SU-DHL-6 (cell line): ENCODE measurements at regions not wholly inside any gene's neighbourhood (a gene's known extent, or its start where the extent isn't known, plus 50 kb on each side); places are given as distances from the start of the nearest gene placed in this dataset.
"Not testable (repeated sequence)": the region's sequence is repeated elsewhere in the genome, so short reads cannot be mapped to it uniquely, and the experiment has no call there.

Source experiments
- H2AFZ ChIP-seq: fragments of 200-600 bp; sonication (generic); 2 replicates; pipeline ENCODE4 v1.6.1; 2014; ENCODE audit warnings: low read depth, mild to moderate bottlenecking, moderate library complexity, mixed read lengths, antibody characterized with exemption, low read length; ENCODE audit not compliant: severe bottlenecking
- H3F3A ChIP-seq: fragments of 200-600 bp; shearing (Covaris generic); 2 replicates; pipeline ENCODE4 v1.6.0; 2016; ENCODE audit warnings: antibody characterized with exemption, mild to moderate bottlenecking; ENCODE audit not compliant: insufficient read depth
- H3K27ac ChIP-seq: fragments of 200-600 bp; sonication (generic); 2 replicates; pipeline ENCODE4 v1.5.1; 2016; ENCODE audit warnings: low read depth, mild to moderate bottlenecking, low read length, moderate library complexity, mixed read lengths
- H3K27me3 ChIP-seq: fragments of 200-600 bp; sonication (generic), shearing (Covaris generic); 2 replicates; pipeline ENCODE4 v1.6.0; 2014; ENCODE audit warnings: mild to moderate bottlenecking, low read length
- H3K36me3 ChIP-seq: fragments of 200-600 bp; sonication (generic); 2 replicates; pipeline ENCODE4 v1.6.1; 2014; ENCODE audit warnings: mild to moderate bottlenecking, low read length, mixed read lengths
- H3K4me2 ChIP-seq: fragments of 300-600, 200-600 bp; shearing (Covaris generic), sonication (generic); 2 replicates; pipeline ENCODE4 v1.6.0; 2014; ENCODE audit warnings: low read length, low read depth, mild to moderate bottlenecking; ENCODE audit not compliant: poor library complexity, severe bottlenecking
- H3K4me3 ChIP-seq: fragments of 200-600 bp; sonication (generic); 2 replicates; pipeline ENCODE4 v1.5.1; 2014; ENCODE audit warnings: antibody characterized with exemption, low read length, mild to moderate bottlenecking, mixed read lengths; ENCODE audit not compliant: insufficient read depth, poor library complexity, severe bottlenecking
- H3K79me2 ChIP-seq: fragments of 200-600 bp; sonication (generic); 2 replicates; pipeline ENCODE4 v1.6.1; 2014; ENCODE audit warnings: mild to moderate bottlenecking, low read length, moderate library complexity; ENCODE audit not compliant: insufficient read depth
- H3K9ac ChIP-seq: fragments of 200-600 bp; sonication (generic); 2 replicates; pipeline ENCODE4 v1.7.0; 2014; ENCODE audit warnings: mild to moderate bottlenecking, low read length
- H3K9me2 ChIP-seq: fragments of 200-600 bp; sonication (generic); replicated peaks from 2 replicates; pipeline ENCODE4 v1.6.1; 2014; ENCODE audit warnings: low read length; ENCODE audit not compliant: insufficient read depth
- H3K9me3 ChIP-seq: fragments of 200-600 bp; sonication (generic); 2 replicates; pipeline ENCODE4 v1.6.1; 2014; ENCODE audit warnings: low read length, mixed read lengths; ENCODE audit not compliant: insufficient read depth
- H4K20me1 ChIP-seq: fragments of 200-600 bp; sonication (generic); 2 replicates; pipeline ENCODE4 v1.6.1; 2014; ENCODE audit warnings: low read depth, mild to moderate bottlenecking, antibody characterized with exemption, low read length, moderate library complexity, mixed read lengths
- EZH2phosphoT487 ChIP-seq: fragments of 200-600 bp; sonication (generic), shearing (Covaris generic); conservative IDR thresholded peaks from 2 replicates; pipeline ENCODE4 v1.6.1; 2018; ENCODE audit warnings: mild to moderate bottlenecking, antibody characterized with exemption, low read length, moderate library complexity, mixed read lengths
- TF ChIP-seq, protein P1 (sequence below): fragments of 200-600 bp; sonication (generic); IDR thresholded peaks from one replicate; pipeline ENCODE4 v1.5.1; 2017; ENCODE audit warnings: antibody characterized with exemption, mild to moderate bottlenecking, low read length, moderate library complexity; ENCODE audit not compliant: insufficient read depth, poor library complexity, severe bottlenecking

DNA sequence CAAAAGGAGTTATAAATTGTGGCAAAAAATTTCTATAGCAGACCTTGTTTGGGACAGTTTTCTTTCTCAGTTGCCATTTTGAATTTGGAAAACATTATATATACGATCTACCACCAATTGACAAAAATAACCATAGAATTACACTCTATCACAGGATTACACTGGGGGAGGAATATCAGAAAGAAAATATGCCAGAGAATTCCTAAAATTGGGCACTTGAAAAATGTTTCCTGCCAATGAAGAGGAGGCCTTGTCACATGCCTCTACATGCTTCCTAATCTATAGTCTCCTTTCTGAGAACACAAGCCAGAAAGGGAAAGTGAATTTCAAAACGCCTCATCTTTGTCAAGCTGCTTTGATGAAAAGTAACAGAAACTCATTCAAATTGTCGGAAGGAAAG lies 78.5 kb upstream of the DNAH5 start:
- no peaks in the 10 kb centered on the region for H3K9me2 ChIP-seq
- TF ChIP-seq, protein P1, sequence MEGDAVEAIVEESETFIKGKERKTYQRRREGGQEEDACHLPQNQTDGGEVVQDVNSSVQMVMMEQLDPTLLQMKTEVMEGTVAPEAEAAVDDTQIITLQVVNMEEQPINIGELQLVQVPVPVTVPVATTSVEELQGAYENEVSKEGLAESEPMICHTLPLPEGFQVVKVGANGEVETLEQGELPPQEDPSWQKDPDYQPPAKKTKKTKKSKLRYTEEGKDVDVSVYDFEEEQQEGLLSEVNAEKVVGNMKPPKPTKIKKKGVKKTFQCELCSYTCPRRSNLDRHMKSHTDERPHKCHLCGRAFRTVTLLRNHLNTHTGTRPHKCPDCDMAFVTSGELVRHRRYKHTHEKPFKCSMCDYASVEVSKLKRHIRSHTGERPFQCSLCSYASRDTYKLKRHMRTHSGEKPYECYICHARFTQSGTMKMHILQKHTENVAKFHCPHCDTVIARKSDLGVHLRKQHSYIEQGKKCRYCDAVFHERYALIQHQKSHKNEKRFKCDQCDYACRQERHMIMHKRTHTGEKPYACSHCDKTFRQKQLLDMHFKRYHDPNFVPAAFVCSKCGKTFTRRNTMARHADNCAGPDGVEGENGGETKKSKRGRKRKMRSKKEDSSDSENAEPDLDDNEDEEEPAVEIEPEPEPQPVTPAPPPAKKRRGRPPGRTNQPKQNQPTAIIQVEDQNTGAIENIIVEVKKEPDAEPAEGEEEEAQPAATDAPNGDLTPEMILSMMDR: no peak
- no peak for TF ChIP-seq EZH2phosphoT487
- no peak overlapping the region for H2AFZ ChIP-seq
- H3K9ac ChIP-seq: no peak overlapping the region
- no peak overlapping the region for H3K4me2 ChIP-seq
- H3F3A ChIP-seq: no peaks in the 10 kb centered on the region
- H3K27me3 ChIP-seq: no peaks in the 10 kb centered on the region
- no peaks in the 10 kb centered on the region for H3K36me3 ChIP-seq
- H3K27ac ChIP-seq: no peak overlapping the region
- H3K9me3 ChIP-seq: no peaks in the 10 kb centered on the region
- H3K79me2 ChIP-seq: no peaks in the 10 kb centered on the region
- no peak overlapping the region for H3K4me3 ChIP-seq
- H4K20me1 ChIP-seq: no peaks in the 10 kb centered on the region

DNA sequence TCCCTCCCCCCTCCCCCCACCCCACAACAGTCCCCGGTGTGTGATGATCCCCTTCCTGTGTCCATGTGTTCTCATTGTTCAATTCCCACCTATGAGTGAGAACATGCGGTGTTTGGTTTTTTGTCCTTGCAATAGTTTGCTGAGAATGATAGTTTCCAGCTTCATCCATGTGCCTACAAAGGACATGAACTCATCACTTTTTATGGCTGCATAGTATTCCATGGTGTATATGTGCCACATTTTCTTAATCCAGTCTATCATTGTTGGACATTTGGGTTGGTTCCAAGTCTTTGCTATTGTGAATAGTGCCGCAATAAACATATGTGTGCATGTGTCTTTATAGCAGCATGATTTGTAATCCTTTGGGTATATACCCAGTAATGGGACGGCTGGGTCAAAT lies 76.5 kb upstream of the DNAH5 start:
- not testable (repeated sequence) for H3K27me3 ChIP-seq, H3K9ac ChIP-seq, H3K4me2 ChIP-seq, H3K79me2 ChIP-seq, H3K36me3 ChIP-seq, H3K9me3 ChIP-seq, H4K20me1 ChIP-seq, H2AFZ ChIP-seq, H3K9me2 ChIP-seq, H3K27ac ChIP-seq, H3F3A ChIP-seq, H3K4me3 ChIP-seq

DNA sequence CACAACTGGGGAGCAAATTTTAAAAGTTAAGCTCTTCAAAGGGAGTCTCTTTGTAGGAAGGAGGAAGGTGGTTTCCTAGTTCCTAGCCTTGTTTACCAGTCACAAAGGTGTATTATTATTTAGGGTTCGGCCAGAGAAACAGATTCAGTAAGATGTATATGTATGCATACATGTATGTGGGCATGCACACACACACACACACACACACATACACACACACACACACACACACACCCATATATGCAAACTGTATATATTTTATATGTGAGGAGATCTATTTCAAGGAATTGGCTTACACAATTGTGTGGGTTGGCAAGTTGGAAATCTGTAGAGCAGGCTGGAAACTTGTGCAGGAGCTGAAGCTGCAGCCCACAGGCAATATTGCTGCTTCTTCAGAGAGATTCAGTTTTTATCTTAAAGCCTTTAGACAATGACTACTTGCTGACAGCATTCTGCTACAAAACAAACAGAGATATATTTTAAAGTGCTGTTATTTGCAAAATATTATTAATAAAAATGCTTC lies 75.3 kb upstream of the DNAH5 start:
- no peak overlapping the region for H3K4me3 ChIP-seq
- H3K27me3 ChIP-seq: no peaks in the 10 kb centered on the region
- no peaks in the 10 kb centered on the region for H3K9me2 ChIP-seq
- H3K36me3 ChIP-seq: no peaks in the 10 kb centered on the region
- H3K9me3 ChIP-seq: no peaks in the 10 kb centered on the region
- no peaks in the 10 kb centered on the region for H4K20me1 ChIP-seq
- no peak overlapping the region for H2AFZ ChIP-seq
- H3K9ac ChIP-seq: no peak overlapping the region
- H3K79me2 ChIP-seq: no peaks in the 10 kb centered on the region
- TF ChIP-seq, protein P1: no peak
- no peak for TF ChIP-seq EZH2phosphoT487
- H3K4me2 ChIP-seq: no peak overlapping the region
- no peak overlapping the region for H3K27ac ChIP-seq
- H3F3A ChIP-seq: no peaks in the 10 kb centered on the region

DNA sequence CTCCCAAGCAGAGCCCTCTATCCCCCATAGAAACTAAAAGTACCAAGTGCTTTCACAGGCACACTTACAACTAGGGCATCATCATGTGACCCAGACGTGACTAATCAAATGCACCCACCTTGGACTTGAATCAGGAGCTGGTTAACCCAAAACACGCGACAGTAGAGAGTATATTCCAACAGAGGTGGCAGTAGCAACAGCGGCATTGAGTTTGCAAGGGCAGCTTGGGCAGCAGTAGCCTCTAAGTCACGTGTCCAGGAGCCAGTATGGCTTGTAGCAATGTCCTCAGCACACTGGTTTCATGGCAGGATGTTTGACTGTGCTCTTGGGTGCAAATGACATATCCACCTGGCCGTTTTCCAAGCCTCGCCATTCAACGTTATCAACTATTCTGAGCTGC lies 73.4 kb upstream of the DNAH5 start:
- no peak overlapping the region for H3K27ac ChIP-seq
- H3K4me2 ChIP-seq: no peak overlapping the region
- H3K9ac ChIP-seq: no peak overlapping the region
- no peaks in the 10 kb centered on the region for H3K79me2 ChIP-seq
- no peaks in the 10 kb centered on the region for H3F3A ChIP-seq
- H3K27me3 ChIP-seq: no peaks in the 10 kb centered on the region
- H3K36me3 ChIP-seq: no peaks in the 10 kb centered on the region
- H2AFZ ChIP-seq: no peak overlapping the region
- no peaks in the 10 kb centered on the region for H4K20me1 ChIP-seq
- H3K9me3 ChIP-seq: no peaks in the 10 kb centered on the region
- no peak overlapping the region for H3K4me3 ChIP-seq
- no peaks in the 10 kb centered on the region for H3K9me2 ChIP-seq
- TF ChIP-seq, protein P1: no peak
- TF ChIP-seq EZH2phosphoT487: no peak
